GM21526 (cell line): ENCODE measurements at regions not wholly inside any gene's neighbourhood (a gene's known extent, or its start where the extent isn't known, plus 50 kb on each side); places are given as distances from the start of the nearest gene placed in this dataset.

Experiments
- ATAC-seq: cut with Tn5 transposase; IDR thresholded peaks from one replicate; pipeline ENCODE4 v1.9.1; 2021; ENCODE audit warnings: moderate library complexity; ENCODE audit not compliant: unreplicated experiment, low FRiP score

DNA sequence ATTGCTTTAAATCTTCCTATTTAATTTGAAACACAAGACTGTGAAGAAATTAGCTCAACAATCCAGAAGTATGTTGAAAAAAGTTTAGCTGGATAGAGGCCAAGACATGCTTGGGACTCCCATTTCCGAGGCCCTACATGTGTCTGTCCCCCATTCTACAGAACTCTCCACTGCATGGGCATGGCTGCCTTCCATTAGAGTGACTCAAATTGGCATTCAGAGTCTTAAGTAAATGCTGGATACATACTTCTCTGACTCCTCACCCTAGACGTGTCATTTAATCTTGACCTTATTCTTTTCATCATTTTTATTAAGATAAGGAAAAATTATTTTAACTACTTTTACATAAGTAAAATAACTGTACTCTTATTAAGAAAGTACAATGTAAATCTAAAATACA lies 530.4 kb upstream of the CDH9 start:
- no peak for ATAC-seq

DNA sequence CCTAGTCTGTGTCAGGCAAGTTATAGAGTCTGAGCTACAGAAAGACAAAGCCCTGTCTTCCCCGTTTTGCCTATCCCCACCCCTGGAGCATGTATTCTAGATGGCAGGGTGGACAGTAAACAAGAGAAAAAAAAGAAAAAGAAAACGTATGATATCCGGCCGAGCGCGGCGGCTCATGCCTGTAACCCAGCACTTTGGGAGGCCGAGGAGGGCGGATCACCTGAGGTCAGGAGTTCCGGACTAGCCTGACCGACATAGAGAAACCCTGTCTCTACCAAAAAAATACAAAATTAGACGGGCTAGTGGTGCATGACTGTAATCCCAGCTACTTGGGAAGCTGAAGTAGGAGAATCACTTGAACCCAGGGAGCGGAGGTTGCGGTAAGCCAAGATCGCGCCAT lies 523.0 kb upstream of the CDH9 start:
- ATAC-seq: no peak

GRCh38 chr5:27548484-27548883 lies 510.1 kb upstream of the CDH9 start:
- ATAC-seq: no peak

DNA sequence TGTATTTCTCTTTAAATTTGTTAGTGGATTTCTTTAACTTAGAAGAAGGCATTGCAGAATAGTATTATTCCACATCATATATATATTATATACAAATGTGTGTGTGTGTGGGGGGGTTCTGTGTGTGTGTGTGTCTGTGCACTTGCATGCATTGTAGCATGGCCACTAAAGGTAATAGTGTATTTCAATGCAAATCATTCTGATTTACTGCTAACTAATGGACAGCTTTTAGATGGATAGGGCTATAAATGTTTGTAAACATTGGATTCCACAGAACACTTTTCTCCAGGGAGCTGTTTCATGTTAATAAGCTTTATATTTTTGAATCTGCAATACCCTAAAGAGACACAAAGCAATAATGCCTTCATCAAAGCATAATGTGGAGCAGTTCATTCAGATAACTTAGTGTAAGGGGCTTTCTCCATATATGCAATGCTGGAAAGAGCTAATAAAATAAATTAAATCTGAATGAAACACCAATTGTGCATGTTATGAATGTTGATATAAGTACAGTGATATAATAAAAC lies 496.7 kb upstream of the CDH9 start:
- no peak for ATAC-seq

DNA sequence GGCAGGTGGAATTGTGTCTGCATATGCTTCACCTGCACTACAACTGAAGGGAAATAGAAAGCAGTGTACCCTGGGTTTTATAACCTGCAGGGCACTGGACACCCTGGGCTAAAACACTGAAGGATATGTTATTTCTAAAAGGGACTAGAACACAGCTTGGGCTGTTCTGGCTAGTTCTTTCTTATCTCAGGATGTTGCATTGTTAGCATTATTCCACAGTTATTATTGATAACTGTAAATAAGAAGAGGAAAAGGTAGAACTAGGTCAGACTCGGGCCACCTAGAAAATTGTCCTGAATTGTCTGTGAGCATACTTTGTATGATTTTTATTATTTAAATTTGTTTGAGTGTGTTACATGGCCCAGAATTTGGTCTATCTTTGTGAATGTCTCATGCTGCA lies 493.9 kb upstream of the CDH9 start:
- ATAC-seq: no peak

DNA sequence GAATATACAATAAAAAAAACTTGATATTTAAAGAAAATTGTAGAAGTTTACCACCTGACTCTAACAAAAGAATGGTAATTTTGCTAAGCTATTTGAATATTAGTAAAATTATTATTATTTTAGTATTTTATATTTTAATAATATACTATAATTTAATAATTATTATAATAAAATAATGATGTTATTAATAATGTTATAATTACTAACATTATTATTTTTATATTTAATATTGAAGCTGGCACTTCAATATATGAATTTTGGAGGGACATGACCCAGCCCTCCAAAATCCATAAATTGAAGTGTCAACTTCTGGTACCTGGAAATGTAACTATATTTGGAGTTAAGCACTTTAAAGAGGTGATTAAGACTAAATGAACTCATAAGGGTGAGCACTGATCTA lies 486.1 kb upstream of the CDH9 start:
- ATAC-seq: no peak

DNA sequence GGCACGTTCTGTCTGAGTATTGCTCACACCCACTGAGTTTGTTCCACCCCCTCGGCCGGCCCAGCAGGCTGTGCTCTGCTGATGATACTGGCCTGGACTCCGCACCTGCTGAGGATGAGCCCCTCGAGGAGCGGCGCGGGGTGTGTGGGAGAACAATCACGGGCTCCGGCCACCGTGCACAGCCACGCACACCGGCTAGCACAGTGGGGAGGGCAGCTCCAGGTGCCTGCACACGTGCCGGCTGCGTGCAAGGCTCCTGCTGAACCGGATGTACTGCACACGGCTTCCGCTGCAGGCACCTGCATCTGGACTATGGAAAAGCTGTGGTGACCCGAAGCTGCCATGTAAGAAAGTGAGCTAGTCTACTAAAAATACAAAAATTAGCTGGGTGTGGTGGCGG lies 485.2 kb upstream of the CDH9 start:
- ATAC-seq: no peak

DNA sequence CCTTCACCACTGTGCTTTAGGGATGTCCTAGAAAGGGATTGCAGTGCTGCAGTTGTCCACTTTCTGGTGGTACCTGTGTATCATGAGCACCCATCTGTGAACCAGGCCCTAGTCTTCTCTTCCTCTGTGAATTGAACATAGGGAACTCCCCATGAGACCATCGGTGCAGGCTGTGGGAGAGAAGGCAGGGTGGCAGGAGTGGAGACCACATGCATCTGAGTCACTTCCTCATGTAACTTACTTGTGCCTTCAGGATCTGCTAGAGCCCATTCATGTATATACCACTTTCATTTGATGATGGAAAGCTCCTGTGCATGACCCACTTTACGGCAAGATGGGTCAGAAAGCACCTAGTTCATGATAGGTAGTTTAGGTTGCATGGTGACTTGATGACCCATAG lies 478.1 kb upstream of the CDH9 start:
- no peak for ATAC-seq

DNA sequence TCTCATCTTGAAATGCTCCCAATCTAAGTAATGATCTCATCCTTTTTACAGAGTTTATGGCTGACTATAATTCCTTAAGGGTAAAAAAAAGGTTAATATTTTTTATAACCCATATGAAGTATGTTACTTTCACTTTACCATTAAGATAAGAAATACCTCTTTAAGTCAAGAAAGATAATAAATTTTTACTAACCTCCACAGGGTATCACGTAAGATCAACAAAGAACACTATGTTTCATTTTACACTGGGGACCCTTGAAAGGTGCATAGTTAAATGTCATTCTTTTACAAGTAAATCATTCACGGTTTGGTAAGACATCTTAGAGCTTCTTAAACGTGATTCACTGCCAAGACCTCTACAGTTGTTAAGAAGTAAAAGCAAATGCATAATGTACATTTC lies 472.7 kb upstream of the CDH9 start:
- no peak for ATAC-seq

- no peak for ATAC-seq
These were observed 465.4 kb upstream of the CDH9 start for GRCh38 chr5:27503813-27504212.

DNA sequence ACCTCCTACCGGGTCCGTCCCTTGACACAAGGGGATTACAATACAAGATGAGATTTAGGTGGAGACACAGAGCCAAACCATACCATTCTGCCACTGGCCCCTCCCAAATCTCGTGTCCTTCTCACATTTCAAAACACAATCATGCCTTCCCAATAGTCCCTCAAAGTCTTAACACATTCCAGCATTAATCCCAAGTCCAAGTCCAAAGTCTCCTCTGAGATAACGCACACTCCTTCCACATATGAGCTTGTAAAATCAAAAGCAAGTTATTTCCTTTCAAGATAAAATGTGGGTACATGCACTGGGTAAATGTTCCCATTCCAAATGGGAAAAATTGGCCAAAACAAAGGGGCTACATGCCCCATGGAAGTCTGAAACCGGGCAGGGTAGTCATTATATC lies 463.9 kb upstream of the CDH9 start:
- no peak for ATAC-seq

DNA sequence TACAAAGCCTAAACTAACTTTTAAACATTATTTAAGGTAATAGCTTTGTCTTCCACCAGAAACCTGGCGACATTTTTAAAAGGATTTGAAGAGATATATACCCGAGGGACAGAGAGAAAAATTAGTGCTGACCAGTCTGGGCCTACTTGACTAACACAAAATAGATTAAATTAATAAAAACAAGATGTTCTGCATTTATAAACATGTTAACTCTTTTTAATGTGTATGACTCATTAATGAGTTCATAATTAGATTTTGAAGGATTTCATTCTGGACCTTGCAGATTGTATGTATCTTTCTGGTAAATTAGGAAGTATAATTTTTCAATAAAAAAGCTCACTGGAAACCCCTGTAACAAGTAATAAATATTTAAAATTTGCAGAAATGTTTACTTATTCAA lies 459.1 kb upstream of the CDH9 start:
- ATAC-seq: no peak

- ATAC-seq: no peak
These were observed 456.5 kb upstream of the CDH9 start for GRCh38 chr5:27494887-27495286.

DNA sequence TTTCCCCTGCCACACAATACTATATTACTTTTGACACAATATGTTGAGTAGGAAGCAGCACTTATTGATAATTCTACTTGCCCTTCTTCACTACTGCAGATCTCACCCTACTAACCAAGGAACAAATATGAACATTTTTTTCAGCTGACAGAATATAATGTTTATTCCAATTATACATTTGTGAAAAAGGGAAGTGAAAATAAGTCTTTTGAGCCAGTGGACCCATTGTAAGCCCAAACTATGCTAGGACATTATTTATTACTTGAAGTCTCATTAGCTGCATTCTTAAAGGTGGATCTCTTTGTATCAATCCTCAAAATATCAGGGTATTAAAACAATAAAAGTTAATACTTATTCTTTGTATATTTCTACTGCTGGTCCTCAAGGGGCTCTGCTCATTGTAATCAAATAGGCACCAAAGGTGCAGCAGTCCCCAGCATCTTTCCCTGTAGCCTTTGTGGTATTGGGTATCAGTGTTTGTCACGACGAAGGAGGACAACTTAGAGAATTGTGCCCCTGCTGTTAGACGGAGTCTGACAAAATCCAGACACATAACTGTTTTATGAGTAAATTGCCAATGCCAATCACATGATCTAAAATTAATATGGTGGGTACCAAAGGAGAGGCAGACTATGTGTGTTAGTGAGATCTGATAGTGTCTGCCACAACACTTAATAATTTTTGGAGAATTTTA lies 453.5 kb upstream of the CDH9 start:
- ATAC-seq: no peak

- no peak for ATAC-seq
These were observed 452.7 kb upstream of the CDH9 start for GRCh38 chr5:27491047-27491446.

GRCh38 chr5:27489701-27490100 lies 451.3 kb upstream of the CDH9 start:
- no peak for ATAC-seq

DNA sequence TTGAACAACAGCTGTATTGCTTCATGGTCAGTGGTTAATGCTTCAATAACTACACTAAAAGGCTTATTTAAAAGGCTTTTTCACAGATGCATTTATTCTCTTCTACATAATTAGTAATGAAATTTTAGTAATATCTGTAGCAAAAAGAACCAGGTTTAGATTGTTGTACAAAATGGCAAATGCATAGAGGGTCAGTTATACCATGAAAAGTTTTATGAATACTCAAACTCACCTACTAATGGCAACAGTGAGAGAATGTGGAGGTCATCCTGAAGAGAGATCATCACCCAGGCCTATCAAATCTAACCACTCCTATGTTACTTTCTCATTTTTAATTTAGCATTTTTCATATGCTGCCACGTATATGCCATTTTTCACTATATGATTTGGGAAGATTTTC lies 444.3 kb upstream of the CDH9 start:
- ATAC-seq: no peak

GRCh38 chr5:27479859-27480258 lies 441.5 kb upstream of the CDH9 start:
- no peak for ATAC-seq

DNA sequence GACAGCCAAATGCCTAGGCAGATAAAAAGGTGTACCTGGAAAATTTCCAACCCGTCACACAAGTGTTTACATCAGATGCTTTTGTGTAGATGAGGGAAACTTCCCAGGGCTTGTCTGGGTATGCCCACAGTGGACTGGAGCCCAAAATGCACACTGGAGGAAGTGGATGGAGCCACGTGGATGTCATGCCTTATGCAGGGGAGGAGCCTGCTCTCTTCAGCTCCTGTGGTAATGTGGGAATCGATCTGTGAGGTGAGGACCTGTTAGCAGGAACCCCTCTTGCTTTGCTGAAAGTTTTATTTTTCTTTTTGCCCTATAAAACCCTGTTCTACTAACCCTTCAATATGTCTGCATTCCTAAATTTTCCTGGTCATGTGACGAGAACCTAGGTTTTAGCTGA lies 439.2 kb upstream of the CDH9 start:
- ATAC-seq: no peak

DNA sequence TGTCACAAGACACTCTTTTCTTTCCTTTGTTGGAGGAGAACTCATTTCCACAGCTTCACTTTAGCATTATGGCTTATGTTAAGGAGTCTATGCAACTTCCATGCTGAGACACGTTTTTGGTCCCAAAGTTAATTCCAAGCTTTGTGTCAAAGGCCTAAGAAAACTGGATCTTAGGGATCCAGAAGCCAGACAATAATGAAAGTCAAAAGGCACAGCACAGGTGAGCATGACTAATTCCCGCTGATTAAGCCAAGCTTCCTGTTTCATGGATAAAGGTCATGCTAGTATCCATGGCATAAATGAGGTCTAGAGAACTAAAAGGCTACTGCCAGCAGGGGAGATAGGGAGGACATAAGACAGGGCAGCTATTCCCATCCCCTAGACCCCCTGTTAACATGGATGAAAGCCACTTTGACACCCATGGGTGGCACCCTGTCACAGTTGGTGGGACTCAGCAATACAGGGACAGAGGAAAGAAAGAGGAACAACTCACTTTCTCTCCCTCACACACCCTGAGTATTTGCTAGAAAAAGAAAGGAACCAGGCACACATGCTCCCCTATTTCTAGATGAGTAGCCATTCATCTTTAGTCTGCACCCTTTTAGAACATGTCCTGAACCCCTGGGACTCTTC lies 438.1 kb upstream of the CDH9 start:
- ATAC-seq: no peak

- ATAC-seq: no peak
These were observed 436.7 kb upstream of the CDH9 start for GRCh38 chr5:27475063-27475462.

GRCh38 chr5:27474395-27474794 lies 436.0 kb upstream of the CDH9 start:
- no peak for ATAC-seq

DNA sequence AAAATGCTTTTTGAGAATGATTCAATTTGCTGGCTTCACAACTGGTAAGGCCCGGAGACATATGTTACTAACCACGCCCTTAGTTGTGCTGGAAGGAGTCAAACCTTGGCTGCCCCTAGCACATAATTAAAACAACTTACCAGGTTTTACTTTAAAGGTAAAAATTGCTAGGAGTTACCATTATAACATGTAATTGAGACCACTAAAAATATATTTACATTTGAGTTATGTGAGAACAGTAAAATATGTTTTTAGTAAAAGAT lies 435.6 kb upstream of the CDH9 start:
- ATAC-seq: no peak
